ENCODE measurements at regions not wholly inside any gene's neighbourhood (a gene's known extent, or its start where the extent isn't known, plus 50 kb on each side); places are given as distances from the start of the nearest gene placed in this dataset.

DNA sequence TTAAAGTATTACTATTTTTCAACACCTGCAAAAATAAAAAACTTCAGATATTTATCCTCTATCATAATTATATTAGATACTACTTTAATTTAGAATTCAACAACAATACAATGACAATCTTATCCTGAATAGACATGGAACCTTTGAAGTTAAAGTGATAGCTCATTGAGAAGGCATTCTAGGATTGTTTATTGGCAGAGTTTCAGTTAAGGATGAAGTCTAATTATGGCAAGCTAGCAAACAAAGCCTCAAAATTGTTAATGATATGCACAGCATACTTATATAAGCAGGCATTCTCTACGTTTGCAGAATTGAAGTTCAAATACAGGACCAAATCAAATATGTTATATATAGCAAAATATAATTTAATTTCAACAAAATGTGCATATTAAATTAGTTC lies 91.2 kb upstream of the ABI3BP start:
- no peak overlapping the region for H3K4me3 ChIP-seq
- H3K4me1 ChIP-seq = no peaks in the 10 kb centered on the region
- no peaks in the 10 kb centered on the region for H3K9me3 ChIP-seq
- no peak overlapping the region for H3K27ac ChIP-seq
- no peak for DNase-seq (ENCODE audit: low spot score)
- no peaks in the 10 kb centered on the region for H3K36me3 ChIP-seq
- no peaks in the 10 kb centered on the region for H3K27me3 ChIP-seq
- TF ChIP-seq CTCF (IDR thresholded peaks at IDR 0.05) = no peak

GRCh38 chr3:101081999-101082398 lies 88.8 kb upstream of the ABI3BP start:
- Histone ChIP-seq H3K27me3 (no peaks in the 10 kb centered on the region), H3K4me1 (no peaks in the 10 kb centered on the region), H3K4me3 (no peak overlapping the region), H3K36me3 (no peaks in the 10 kb centered on the region), H3K9me3 (no peaks in the 10 kb centered on the region), H3K27ac (no peak overlapping the region)
- TF ChIP-seq CTCF (IDR thresholded peaks at IDR 0.05) = no peak
- no peak for DNase-seq (ENCODE audit: low spot score)

DNA sequence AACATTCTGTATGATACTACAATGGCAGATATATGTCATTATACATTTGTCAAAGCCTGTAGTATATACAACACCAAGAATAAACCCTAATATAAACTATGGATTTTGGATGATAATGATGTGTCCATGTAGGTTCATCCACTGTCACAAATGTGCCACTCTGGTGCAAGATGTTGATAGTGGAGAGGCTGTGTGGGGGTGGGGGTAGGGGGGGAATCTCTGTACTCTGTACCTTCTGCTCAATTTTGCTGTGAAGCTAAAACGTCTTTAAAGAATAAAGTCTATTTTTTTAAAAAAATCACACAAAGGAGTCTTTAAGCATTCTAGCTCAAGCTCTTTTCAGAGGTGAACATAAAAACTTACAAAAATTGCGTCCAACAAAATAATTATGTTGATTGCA lies 88.2 kb upstream of the ABI3BP start:
- no peak overlapping the region for H3K27ac ChIP-seq
- no peak for DNase-seq (ENCODE audit: low spot score)
- no peaks in the 10 kb centered on the region for H3K27me3 ChIP-seq
- no peak for TF ChIP-seq CTCF (IDR thresholded peaks at IDR 0.05)
- no peaks in the 10 kb centered on the region for H3K36me3 ChIP-seq
- H3K4me3 ChIP-seq = no peak overlapping the region
- H3K4me1 ChIP-seq = no peaks in the 10 kb centered on the region
- H3K9me3 ChIP-seq = no peaks in the 10 kb centered on the region

DNA sequence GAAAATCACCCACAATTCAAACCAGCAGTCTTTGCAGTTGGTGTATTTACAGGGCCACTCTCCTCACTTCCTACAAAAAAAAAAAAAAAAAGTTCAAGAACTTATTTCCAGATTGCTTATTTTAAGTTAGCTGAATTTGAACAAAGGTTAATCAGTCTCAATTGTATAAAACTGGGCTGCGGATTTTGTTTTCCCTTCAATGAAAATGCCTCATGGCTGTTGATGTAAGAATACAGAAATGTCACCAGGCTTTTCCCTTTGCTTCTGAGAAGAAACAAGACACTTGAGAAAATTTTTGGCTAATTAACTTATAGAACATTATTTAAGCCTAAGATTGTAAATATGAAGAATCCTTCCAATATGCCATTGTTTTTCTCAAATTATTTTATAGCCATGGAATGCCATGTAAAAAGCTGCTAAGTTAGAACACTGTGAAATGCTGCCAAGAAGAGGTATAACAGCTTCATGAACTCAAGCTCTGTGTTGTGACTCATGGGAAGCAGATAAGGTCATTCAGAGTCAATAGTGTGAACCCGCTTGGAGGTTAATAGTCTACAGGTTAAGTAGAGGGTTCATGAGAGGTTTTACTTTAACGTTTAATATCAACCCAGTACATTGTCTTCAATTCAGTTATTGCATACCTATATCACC lies 84.3 kb upstream of the ABI3BP start:
- H3K4me1 ChIP-seq = no peaks in the 10 kb centered on the region
- TF ChIP-seq CTCF (IDR thresholded peaks at IDR 0.05) = no peak
- no peaks in the 10 kb centered on the region for H3K27me3 ChIP-seq
- DNase-seq (ENCODE audit: low spot score) = no peak
- no peak overlapping the region for H3K4me3 ChIP-seq
- H3K27ac ChIP-seq = no peak overlapping the region
- peaks cover 0 to 3% of the 10 kb centered on the region in 2 donors for H3K9me3 ChIP-seq
- no peaks in the 10 kb centered on the region for H3K36me3 ChIP-seq

GRCh38 chr3:101074518-101074917 lies 81.3 kb upstream of the ABI3BP start:
- Histone ChIP-seq H3K27me3 (no peaks in the 10 kb centered on the region), H3K4me3 (no peak overlapping the region), H3K4me1 (peaks cover 0 to 6% of the 10 kb centered on the region in 2 donors), H3K36me3 (no peaks in the 10 kb centered on the region), H3K9me3 (peaks cover 0 to 3% of the 10 kb centered on the region in 2 donors), H3K27ac (no peak overlapping the region)
- no peak for TF ChIP-seq CTCF (IDR thresholded peaks at IDR 0.05)
- DNase-seq (ENCODE audit: low spot score) = no peak

DNA sequence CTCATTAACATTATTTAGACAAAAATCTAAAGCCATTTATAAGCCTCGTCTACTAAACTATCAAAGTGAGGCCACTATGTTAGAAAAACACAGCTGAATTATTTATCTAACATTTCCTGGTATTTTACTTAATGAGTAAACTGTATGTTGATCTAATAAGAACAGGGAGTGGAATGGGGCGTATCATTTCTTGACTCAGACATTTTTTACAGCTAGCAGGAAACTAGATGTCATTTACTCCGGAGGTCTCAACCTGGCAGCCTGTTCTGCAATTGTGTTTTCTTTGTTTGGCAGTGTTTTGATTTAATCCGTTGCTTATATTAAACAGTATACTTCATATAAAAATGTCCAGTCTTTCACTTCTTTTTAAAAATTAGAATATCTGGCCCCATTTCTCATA lies 79.1 kb upstream of the ABI3BP start:
- H3K27ac ChIP-seq = no peak overlapping the region
- no peak for DNase-seq (ENCODE audit: low spot score)
- no peaks in the 10 kb centered on the region for H3K36me3 ChIP-seq
- no peak overlapping the region for H3K4me3 ChIP-seq
- H3K4me1 ChIP-seq = peaks cover 0 to 6% of the 10 kb centered on the region in 2 donors
- H3K9me3 ChIP-seq = peaks cover 0 to 3% of the 10 kb centered on the region in 2 donors
- no peaks in the 10 kb centered on the region for H3K27me3 ChIP-seq
- no peak for TF ChIP-seq CTCF (IDR thresholded peaks at IDR 0.05)

All from right atrium auricular region (tissue), 2 donors.